ENCODE measurements at regions not wholly inside any gene's neighbourhood (a gene's known extent, or its start where the extent isn't known, plus 50 kb on each side); places are given as distances from the start of the nearest gene placed in this dataset.

DNA sequence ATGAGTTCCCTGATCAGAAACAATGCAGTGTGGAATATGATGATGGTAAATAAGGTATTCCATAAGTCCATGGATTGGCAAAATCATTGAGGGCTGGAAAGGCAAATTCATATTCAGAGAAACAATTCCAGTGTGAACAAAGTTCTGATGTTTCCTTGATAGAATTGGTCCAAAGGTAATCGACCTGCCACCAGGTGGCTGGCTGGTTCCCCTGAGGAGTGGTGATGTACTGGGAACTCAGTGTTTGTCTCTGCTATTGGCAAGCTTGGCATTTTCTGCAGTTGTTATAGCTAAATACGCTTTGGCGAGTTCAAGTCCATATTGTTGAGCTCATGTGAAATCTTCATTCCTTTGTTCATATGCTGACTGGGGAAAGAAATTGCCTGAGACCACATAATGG, 165.5 kb upstream of the PTGFR start:
- TF ChIP-seq, protein P1, sequence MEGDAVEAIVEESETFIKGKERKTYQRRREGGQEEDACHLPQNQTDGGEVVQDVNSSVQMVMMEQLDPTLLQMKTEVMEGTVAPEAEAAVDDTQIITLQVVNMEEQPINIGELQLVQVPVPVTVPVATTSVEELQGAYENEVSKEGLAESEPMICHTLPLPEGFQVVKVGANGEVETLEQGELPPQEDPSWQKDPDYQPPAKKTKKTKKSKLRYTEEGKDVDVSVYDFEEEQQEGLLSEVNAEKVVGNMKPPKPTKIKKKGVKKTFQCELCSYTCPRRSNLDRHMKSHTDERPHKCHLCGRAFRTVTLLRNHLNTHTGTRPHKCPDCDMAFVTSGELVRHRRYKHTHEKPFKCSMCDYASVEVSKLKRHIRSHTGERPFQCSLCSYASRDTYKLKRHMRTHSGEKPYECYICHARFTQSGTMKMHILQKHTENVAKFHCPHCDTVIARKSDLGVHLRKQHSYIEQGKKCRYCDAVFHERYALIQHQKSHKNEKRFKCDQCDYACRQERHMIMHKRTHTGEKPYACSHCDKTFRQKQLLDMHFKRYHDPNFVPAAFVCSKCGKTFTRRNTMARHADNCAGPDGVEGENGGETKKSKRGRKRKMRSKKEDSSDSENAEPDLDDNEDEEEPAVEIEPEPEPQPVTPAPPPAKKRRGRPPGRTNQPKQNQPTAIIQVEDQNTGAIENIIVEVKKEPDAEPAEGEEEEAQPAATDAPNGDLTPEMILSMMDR (IDR thresholded peaks at IDR 0.05; ENCODE audit: low read depth, low read length): no peak
- TF ChIP-seq EZH2phosphoT487 (IDR thresholded peaks at IDR 0.05; ENCODE audit: low read depth): no peak

Measured in OCI-LY3 (cell line).